GM21390 (cell line): ENCODE measurements at regions not wholly inside any gene's neighbourhood (a gene's known extent, or its start where the extent isn't known, plus 50 kb on each side); places are given as distances from the start of the nearest gene placed in this dataset.

Source experiments
- ATAC-seq: cut with Tn5 transposase; IDR thresholded peaks from one replicate; pipeline ENCODE4 v1.9.1; 2021; ENCODE audit not compliant: unreplicated experiment

DNA sequence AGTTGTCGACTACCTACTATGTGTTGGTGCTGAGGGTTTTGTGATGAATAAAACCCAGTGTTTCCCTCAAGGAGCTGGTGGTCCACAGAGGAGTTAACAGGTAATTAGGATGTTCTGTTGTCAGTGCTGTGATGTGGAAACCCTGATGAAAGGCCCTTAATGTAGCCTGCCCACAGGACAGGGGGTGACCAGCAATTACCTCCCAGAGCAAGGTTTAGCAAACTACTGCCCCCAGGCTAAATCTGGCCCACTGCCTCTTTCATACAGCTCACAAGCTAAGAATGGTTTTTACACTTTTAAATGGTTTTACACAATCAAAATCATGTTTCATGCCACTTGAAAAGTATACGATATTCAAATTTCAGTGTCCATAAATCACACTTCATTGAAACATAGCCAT, 536.2 kb downstream of the MIAT start:
- ATAC-seq = no peak

- no peak for ATAC-seq
Observed at GRCh38 chr22:27194096-27194748, 536.8 kb downstream of the MIAT start.

- no peak for ATAC-seq
Observed at GRCh38 chr22:27195094-27195493, 537.7 kb downstream of the MIAT start.

GRCh38 chr22:27195494-27195893, 538.1 kb downstream of the MIAT start:
- no peak for ATAC-seq

GRCh38 chr22:27196606-27197005, 539.2 kb downstream of the MIAT start:
- ATAC-seq = no peak

- no peak for ATAC-seq
Observed at GRCh38 chr22:27197052-27197451, 539.7 kb downstream of the MIAT start.

DNA sequence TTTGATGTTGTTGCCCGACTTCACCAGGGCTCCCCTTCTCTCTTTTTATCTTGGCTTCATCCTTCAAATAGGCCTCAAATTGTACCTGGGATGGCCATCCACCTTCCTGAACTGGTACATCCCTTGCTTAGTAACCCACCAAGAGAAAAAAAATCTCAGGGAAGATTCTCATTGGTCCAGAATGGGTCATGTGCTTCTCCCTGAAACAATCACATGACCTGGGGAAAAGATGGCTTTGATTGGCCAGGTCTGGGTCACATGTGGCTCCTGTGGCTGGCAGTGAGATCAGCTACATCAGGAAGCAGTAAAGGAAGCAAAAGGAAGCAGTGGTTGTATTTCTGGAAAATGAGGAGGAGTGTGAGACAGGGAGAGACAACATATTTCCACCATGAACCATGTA, 540.2 kb downstream of the MIAT start:
- no peak for ATAC-seq

DNA sequence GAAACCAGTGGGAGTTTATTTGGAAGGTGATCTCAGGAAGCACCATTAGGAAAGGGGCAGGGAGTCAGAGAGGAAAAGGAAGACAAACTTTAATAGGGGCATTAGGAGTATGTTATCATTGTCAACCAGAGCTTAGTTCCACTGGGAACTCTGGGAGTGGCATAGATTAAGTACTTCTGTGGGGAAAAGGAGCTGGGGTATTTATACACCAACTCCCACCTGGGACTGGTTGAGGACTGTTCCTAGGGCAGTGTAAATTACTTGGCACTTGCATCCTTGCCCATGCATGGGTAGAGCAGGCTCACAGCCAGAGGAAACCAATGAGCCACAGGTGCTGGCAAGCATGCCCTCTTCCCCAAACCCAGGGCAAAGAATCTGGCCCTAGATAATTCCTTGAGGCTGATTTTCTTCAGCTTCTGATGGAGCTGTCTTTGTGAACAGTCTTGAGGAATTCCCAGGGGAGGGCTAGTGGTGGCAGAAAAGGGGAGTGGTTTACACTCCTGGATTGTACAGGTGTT, 541.2 kb downstream of the MIAT start:
- no peak for ATAC-seq

DNA sequence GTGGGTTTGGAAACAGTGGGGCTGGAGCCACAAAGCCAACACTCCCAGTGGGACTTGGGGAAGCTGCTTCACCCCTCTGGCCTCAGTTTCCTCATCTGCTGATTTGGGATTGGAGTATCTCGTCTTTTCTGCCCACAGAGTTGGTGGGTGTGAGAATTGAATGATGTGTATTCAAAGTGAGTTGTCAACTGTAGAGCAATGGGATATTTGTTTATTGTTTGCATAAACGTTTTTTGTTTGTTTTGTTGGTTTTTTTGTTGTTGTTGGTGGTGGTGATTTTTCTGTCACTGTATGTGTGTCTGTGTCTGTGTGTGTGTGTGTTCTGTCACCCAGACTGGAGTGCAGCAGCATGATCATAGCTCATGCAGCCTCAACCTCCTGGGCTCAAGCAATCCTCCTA, 542.0 kb downstream of the MIAT start:
- ATAC-seq = no peak

DNA sequence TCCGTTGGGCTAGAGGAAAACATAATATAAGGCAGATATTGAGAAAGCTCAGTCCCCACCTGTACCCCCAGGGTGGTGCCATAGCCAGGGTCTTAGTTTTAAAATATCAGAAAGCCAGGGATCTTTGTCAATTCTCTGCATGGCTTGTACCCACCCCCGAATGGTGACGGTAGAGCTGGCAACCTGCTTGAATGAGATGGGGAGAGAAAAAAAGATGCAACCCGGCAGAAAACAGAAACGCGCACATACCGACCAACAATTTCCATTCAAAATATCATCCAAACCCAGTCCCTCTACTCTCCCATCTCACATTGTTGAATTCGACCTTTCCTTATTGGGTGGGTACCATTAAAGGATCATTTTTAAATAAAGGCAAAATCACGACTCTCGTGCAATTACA, 543.9 kb downstream of the MIAT start:
- no peak for ATAC-seq

- no peak for ATAC-seq
Observed at GRCh38 chr22:27201741-27202140, 544.4 kb downstream of the MIAT start.

DNA sequence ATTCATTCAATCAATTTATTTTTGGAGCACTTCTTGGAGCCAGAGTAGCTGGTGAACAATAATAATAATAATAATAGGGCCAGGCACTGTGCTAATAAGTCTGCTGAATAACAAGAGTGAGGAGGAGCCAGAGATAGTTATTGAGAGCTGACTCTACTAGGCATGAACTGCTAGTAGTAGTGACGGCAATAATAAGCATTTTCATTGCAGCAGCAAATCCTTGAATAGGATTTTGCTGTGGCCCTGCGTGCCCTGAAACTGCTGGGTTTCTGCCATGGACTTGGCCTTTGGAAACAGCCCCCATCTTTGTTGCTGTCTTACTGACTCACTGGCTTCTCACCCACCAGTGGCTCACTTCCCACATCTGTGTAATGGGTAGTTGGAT, 545.9 kb downstream of the MIAT start:
- ATAC-seq = no peak

DNA sequence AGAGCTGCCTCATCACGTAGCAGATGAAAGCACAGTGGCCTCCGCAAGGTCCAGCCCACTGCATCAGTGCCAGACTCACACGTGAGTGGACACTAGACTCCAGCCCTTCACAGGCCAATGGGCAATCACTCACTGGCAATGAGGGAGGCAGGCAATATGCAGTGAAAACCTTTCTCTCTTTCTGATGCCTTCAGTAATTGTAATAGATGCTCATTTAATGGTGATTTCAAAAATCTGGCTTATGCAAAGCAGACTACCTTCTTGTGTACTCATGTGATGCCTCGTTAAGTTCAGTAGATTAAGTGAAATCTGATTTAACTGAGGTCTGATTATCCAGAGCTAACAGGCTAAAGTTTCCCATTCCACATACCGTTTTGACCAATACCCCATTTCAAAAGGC, 546.9 kb downstream of the MIAT start:
- no peak for ATAC-seq

GRCh38 chr22:27204817-27205216, 547.4 kb downstream of the MIAT start:
- ATAC-seq = no peak

- ATAC-seq = no peak
Observed at GRCh38 chr22:27205492-27206373, 548.3 kb downstream of the MIAT start.

- no peak for ATAC-seq
Observed at GRCh38 chr22:27206374-27207133, 549.2 kb downstream of the MIAT start.

DNA sequence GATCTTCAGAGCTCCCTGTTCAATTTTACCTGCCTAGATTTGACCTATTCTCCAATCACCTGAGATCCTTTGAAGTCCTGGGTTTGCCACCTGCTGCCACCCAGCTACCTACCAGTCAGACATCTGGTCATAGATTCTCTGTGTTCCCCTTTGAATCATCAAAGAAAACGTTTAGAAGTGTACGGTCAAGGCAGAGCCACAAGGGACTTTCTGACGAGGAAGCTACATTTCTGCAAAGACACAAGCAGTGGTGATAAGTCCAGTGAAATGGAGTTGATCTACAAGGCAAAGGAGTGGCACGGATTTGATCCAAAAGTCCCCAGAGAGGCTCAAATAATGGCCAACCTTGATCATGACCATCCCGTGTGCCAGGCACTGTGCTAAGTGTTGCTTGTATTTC, 549.9 kb downstream of the MIAT start:
- no peak for ATAC-seq

- no peak for ATAC-seq
Observed at GRCh38 chr22:27207907-27208306, 550.5 kb downstream of the MIAT start.

DNA sequence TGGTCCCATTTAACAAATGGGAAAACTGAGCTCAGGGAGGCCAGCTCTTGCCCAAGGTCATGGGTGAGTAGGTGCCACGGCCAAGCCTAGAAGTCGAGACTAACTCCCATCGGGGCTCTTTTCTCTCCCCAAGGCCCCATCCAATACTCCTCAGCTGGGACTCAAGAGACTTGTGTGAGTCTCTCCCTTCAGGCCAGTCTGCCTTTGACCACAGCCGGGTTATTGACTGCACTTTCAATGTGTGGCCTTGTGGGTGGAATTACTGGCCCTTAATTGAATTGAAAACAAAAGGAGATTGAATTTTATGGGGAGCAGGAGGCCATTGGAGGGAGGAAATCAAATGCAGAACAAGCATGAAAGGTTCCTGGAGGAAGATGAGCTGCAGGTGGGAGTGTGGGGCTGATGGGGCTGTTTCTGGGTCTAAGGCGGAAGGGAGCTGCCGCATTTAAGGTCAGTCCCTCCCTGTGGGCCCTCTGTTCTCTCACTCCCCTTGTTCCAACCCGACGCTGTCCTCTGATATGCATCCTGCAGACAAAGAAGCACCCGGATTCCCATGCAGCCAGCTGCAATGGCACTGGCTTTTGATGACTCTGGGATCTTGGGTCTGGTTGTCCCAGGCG, 552.8 kb downstream of the MIAT start:
- ATAC-seq = no peak

GRCh38 chr22:27212102-27212501, 554.7 kb downstream of the MIAT start:
- ATAC-seq = no peak

DNA sequence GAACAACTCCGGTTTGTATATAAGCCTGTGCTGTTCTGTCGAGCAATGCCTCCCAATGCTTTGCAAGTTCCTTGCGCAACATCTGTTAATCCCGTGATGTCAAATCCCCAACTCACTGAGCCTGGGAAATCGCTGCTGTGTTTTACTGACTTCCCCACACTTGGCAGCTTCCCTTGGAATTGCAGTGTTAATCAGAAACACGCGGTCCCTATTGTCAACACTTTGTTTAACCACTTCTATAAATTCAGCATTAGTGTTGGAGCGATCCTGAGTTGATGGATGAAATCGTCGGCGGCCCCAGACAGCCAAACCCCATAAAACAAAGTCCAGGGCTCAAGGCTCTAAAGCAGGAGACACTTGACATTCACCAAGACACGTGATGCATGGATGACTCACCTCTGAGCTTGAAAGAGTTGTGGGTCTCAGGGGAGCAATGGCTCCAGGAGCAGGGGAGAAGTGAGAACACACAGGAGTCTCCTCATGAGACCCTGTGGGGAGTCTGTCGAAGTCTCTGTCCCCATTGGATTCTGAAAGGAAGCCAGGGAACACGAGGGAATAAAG, 555.3 kb downstream of the MIAT start:
- no peak for ATAC-seq
